MCF 10A (cell line): ENCODE measurements at regions not wholly inside any gene's neighbourhood (a gene's known extent, or its start where the extent isn't known, plus 50 kb on each side); places are given as distances from the start of the nearest gene placed in this dataset.

Experiments used
- BruUV-seq: library from RNA; stranded (reverse); fragments of 400-500 nt; replicated peaks from 2 replicates; lab custom pipeline; 2021; lab: Mats Ljungman, UMichigan
- CTCF ChIA-PET: fragments of 300-600 bp; sonication (Branson Sonifier 250); formaldehyde crosslinking; extraction: SDS; loops from one replicate; lab custom pipeline; 2021; ENCODE audit warnings: antibody characterized with exemption, inconsistent platforms; lab: Yijun Ruan, JAX
- POLR2A ChIA-PET: fragments of 300-600, 350-650 bp; sonication (Branson Sonifier 250); formaldehyde crosslinking; extraction: SDS; loops from one replicate; lab custom pipeline; 2020; ENCODE audit warnings: antibody characterized with exemption, inconsistent platforms; lab: Yijun Ruan, JAX
- DNase-seq: peaks from one replicate; pipeline ENCODE4 v3.0.0-alpha.2; 2018; ENCODE audit not compliant: unreplicated experiment
- H3K27ac Mint-ChIP-seq: one replicate; pipeline ENCODE4 v1.8.0; 2022; ENCODE audit warnings: mild to moderate bottlenecking, low read depth, mixed read lengths; ENCODE audit not compliant: unreplicated experiment
- H3K27me3 Mint-ChIP-seq: one replicate; pipeline ENCODE4 v1.8.0; 2022; ENCODE audit warnings: mixed read lengths; ENCODE audit not compliant: insufficient read depth, unreplicated experiment
- H3K36me3 Mint-ChIP-seq: one replicate; pipeline ENCODE4 v1.8.0; 2022; ENCODE audit warnings: mild to moderate bottlenecking, moderate library complexity, mixed read lengths; ENCODE audit not compliant: insufficient read depth, unreplicated experiment
- H3K4me1 Mint-ChIP-seq: one replicate; pipeline ENCODE4 v1.8.0; 2022; ENCODE audit warnings: mixed read lengths; ENCODE audit not compliant: insufficient read depth, unreplicated experiment
- H3K4me3 Mint-ChIP-seq: one replicate; pipeline ENCODE4 v1.8.0; 2022; ENCODE audit warnings: mild to moderate bottlenecking, moderate library complexity, mixed read lengths; ENCODE audit not compliant: unreplicated experiment
- H3K9me3 Mint-ChIP-seq: one replicate; pipeline ENCODE4 v1.8.0; 2022; ENCODE audit warnings: mixed read lengths; ENCODE audit not compliant: unreplicated experiment
- CTCF ChIP-seq: fragments of 200-600 bp; IDR thresholded peaks from one replicate; pipeline ENCODE4 v1.8.0; 2022; ENCODE audit warnings: antibody characterized with exemption, mild to moderate bottlenecking; ENCODE audit not compliant: unreplicated experiment
- intact Hi-C: fragments of 100-400 bp; cut with micrococcal nuclease; formaldehyde crosslinking; loops from 2 replicates; pipeline ENCODE4 v1.14.1; 2022

GRCh38 chr1:29399465-29399864 is 163.1 kb downstream of the PTPRU start:
- no peaks in the 10 kb centered on the region for H3K36me3 Mint-ChIP-seq
- no peak for DNase-seq
- no peak overlapping the region for H3K27ac Mint-ChIP-seq
- no peak overlapping the region for H3K4me3 Mint-ChIP-seq
- H3K4me1 Mint-ChIP-seq, result peaks cover 14% of the 10 kb centered on the region
- TF ChIP-seq CTCF, result no peak
- no TSS peak for BruUV-seq
- H3K27me3 Mint-ChIP-seq, result peaks cover 19% of the 10 kb centered on the region
- ChIA-PET POLR2A (no interaction called here), CTCF (interaction anchor here (1.2 kb wide), 1 partner anchor 14 kb away, joined by 3 read pairs; no protein-coding TSS in a partner anchor)
- no peaks in the 10 kb centered on the region for H3K9me3 Mint-ChIP-seq
- intact Hi-C loops, result no loop called here

- peaks cover 12% of the 10 kb centered on the region for H3K27me3 Mint-ChIP-seq
- H3K4me1 Mint-ChIP-seq, result peaks cover 14% of the 10 kb centered on the region
- DNase-seq, result peak; percentile 72
- no peaks in the 10 kb centered on the region for H3K9me3 Mint-ChIP-seq
- BruUV-seq, result no TSS peak
- H3K27ac Mint-ChIP-seq, result peak overlapping the region; percentile 60
- no peak for TF ChIP-seq CTCF
- H3K4me3 Mint-ChIP-seq, result no peak overlapping the region
- H3K36me3 Mint-ChIP-seq, result no peaks in the 10 kb centered on the region
- intact Hi-C loops, result no loop called here
- ChIA-PET POLR2A (no interaction called here), CTCF (interaction anchor here (0.6 to 0.8 kb wide), 2 partner anchors 13 to 1205 kb away, joined by 3 read pairs; no protein-coding TSS in a partner anchor)
These were observed 162.1 kb downstream of the PTPRU start for GRCh38 chr1:29398431-29398830.

GRCh38 chr1:29397981-29398380 is 161.7 kb downstream of the PTPRU start:
- H3K27me3 Mint-ChIP-seq, result peaks cover 7% of the 10 kb centered on the region
- no peak for TF ChIP-seq CTCF
- no peak for DNase-seq
- POLR2A ChIA-PET, result no interaction called here
- no peaks in the 10 kb centered on the region for H3K9me3 Mint-ChIP-seq
- no peak overlapping the region for H3K4me3 Mint-ChIP-seq
- H3K36me3 Mint-ChIP-seq, result no peaks in the 10 kb centered on the region
- H3K4me1 Mint-ChIP-seq, result peaks cover 14% of the 10 kb centered on the region
- H3K27ac Mint-ChIP-seq, result peak overlapping the region; percentile 60
- intact Hi-C loops, result no loop called here
- no TSS peak for BruUV-seq
- CTCF ChIA-PET, result interaction anchor here (0.6 to 0.8 kb wide), 3 partner anchors 13 to 1205 kb away, joined by 3 read pairs; no protein-coding TSS in a partner anchor

GRCh38 chr1:29397256-29397590 is 160.9 kb downstream of the PTPRU start:
- POLR2A ChIA-PET, result interaction anchor here (0.6 to 0.8 kb wide), 2 partner anchors 9 to 18 kb away, joined by 3 to 4 read pairs; no protein-coding TSS in a partner anchor
- CTCF ChIA-PET, result no interaction called here
- Mint-ChIP-seq H3K4me1 (peaks cover 14% of the 10 kb centered on the region), H3K9me3 (no peaks in the 10 kb centered on the region), H3K4me3 (no peak overlapping the region), H3K36me3 (no peaks in the 10 kb centered on the region), H3K27ac (no peak overlapping the region), H3K27me3 (no peaks in the 10 kb centered on the region)
- intact Hi-C loops, result no loop called here
- BruUV-seq, result no TSS peak
- no peak for DNase-seq
- no peak for TF ChIP-seq CTCF
